Stimulated activated naive CD8-positive, alpha-beta T cell treated with anti-CD3 and anti-CD28 coated beads, Interleukin-15, amount 100 ng/mL, for 72 hours (primary cell): ENCODE measurements at regions not wholly inside any gene's neighbourhood (a gene's known extent, or its start where the extent isn't known, plus 50 kb on each side); places are given as distances from the start of the nearest gene placed in this dataset.

ENCODE experiments used
- ATAC-seq: fragments of 150-1000 bp; cut with Tn5 transposase; 2 replicates; pipeline ENCODE4 v1.10.0; 2021; ENCODE audit warnings: mild to moderate bottlenecking, moderate library complexity
- DNase-seq, 2 donors: peaks; one replicate each; pipeline ENCODE4 v3.0.0; 2021 to 2022
- H3K27ac Mint-ChIP-seq, 2 donors: one replicate each; pipeline ENCODE4 v1.8.0; 2022; ENCODE audit warnings: mild to moderate bottlenecking in 2 of 2, mixed read lengths in 2 of 2, moderate library complexity in 2 of 2
- H3K27me3 Mint-ChIP-seq: one replicate; pipeline ENCODE4 v1.8.0; 2022; ENCODE audit warnings: mixed read lengths
- H3K4me1 Mint-ChIP-seq: one replicate; pipeline ENCODE4 v1.8.0; 2022; ENCODE audit warnings: mild to moderate bottlenecking, mixed read lengths
- H3K4me3 Mint-ChIP-seq, 2 donors: one replicate each; pipeline ENCODE4 v1.8.0; 2022; ENCODE audit warnings: mild to moderate bottlenecking in 2 of 2, mixed read lengths in 2 of 2, moderate library complexity in 1 of 2
- H3K9me3 Mint-ChIP-seq, 2 donors: one replicate each; pipeline ENCODE4 v1.8.0; 2022; ENCODE audit warnings: mixed read lengths in 2 of 2

DNA sequence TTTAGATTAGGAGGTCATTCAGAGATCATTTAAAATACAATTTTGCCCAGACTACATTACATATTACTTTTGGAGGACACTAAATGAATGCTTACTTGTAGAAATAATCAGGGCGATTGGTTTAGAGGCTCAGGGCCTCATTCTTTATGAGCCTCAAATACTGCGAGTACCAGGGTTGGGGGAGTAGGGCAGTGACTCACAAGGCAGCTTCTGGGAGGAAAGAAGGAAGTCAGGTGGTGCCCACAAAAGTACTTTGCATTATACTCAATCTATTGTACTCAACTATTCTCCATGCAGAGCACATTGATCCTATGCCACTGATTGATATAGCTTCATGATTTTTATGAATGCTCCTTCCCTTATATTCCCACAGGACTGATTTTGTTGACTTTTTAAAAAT lies 166.9 kb downstream of the SOCS6 start:
- no peak for DNase-seq
- ATAC-seq, result no peak
- Mint-ChIP-seq H3K4me1 (no peaks in the 10 kb centered on the region), H3K9me3 (no peaks in the 10 kb centered on the region), H3K27ac (no peak overlapping the region), H3K4me3 (no peak overlapping the region), H3K27me3 (peaks cover 21% of the 10 kb centered on the region)

DNA sequence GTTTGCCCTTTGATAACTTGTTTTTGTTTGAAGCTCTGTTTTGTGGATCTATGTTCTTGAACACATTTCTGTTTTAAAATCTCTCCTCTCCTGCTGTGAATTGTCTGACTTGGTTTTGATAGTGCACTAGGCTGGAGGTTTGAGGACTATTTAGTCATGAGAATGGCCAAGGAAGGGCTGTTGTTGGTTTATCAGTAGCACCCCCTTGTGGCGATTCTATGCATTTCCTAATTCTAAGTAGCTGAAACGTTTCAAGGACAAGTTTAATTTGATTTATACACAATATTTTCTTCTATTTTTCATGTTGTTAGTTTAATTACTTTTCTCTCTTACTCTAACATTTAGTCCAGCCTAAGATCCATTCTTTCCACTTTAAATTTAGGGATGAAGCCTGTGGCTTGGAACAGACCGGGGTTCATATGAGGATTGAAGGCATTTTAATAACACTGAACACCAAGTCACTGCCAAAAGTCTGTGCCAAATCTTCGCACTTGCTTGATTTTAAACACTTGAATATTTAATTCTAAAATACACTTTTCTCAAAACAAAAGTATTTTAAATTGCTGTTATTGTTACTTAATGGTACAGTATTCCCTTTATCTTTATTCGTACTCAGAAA lies 166.0 kb downstream of the SOCS6 start:
- peak; percentile 49 for ATAC-seq
- peak; percentile 16 to 25 for DNase-seq
- Mint-ChIP-seq H3K4me3 (no peak overlapping the region), H3K27ac (no peak overlapping the region), H3K9me3 (no peaks in the 10 kb centered on the region), H3K4me1 (no peaks in the 10 kb centered on the region), H3K27me3 (peaks cover 21% of the 10 kb centered on the region)

DNA sequence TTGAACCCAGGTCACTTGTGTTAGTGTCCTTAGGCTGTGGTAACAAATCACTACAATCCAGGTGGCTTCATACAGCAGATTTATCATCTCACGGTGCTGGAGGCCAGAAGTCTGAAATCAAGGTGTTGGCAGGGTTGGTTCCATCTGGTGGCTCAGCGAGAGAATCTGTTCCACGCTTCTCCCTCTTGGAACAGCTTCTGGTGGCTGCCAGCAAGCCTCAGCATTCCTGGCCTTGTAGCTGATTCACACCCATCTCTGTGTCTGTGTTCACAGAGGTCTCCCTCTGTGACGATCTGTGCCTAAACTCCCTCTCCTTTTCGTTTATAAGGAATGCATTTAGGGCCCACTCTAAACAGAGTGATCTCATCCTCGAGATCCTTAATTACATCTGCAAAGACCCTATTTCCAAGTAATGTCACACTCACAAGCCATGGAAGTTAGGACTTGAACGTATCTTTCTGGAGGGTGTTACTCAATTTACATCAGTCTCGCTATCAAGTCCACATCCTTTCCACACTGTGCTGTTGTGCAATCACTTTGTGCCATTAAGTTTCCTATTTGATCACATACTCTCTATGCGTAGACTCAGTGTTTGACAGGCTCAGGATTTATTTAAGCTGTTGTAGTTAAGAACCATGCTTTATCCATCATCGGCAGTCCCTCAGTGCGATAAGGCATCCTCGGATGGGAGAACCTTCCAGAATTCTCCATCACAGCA lies 164.4 kb downstream of the SOCS6 start:
- no peaks in the 10 kb centered on the region for H3K9me3 Mint-ChIP-seq

DNA sequence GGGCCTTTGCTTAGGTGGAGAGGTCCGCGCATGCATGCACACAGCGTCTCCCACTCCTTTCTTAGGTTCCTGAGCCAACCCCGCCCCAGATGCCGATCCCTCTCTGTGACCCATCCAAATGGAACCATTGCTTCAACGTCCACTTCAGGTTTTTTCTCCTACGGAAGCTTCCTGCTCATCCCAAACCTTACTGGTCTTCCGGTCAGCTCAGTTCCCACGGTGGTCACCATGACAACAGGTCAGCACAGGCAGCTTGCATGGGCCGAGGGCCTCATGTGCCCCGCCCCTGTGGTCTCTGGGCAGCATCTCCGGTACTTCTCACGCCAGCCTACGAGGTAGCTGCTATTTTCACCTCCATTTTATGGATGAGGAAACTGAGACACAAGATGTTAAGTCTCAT lies 163.7 kb downstream of the SOCS6 start:
- Mint-ChIP-seq H3K9me3 (no peaks in the 10 kb centered on the region), H3K4me1 (no peaks in the 10 kb centered on the region), H3K27me3 (peaks cover 21% of the 10 kb centered on the region), H3K27ac (no peak overlapping the region), H3K4me3 (no peak overlapping the region)
- ATAC-seq (no peak), DNase-seq (no peak)

More for the DNA sequence above, 164.4 kb downstream of the SOCS6 start:
- H3K4me1 Mint-ChIP-seq, result no peaks in the 10 kb centered on the region
- H3K27me3 Mint-ChIP-seq, result peaks cover 21% of the 10 kb centered on the region
- H3K27ac Mint-ChIP-seq, result no peak overlapping the region
- ATAC-seq (no peak), DNase-seq (no peak)
- H3K4me3 Mint-ChIP-seq, result no peak overlapping the region

DNA sequence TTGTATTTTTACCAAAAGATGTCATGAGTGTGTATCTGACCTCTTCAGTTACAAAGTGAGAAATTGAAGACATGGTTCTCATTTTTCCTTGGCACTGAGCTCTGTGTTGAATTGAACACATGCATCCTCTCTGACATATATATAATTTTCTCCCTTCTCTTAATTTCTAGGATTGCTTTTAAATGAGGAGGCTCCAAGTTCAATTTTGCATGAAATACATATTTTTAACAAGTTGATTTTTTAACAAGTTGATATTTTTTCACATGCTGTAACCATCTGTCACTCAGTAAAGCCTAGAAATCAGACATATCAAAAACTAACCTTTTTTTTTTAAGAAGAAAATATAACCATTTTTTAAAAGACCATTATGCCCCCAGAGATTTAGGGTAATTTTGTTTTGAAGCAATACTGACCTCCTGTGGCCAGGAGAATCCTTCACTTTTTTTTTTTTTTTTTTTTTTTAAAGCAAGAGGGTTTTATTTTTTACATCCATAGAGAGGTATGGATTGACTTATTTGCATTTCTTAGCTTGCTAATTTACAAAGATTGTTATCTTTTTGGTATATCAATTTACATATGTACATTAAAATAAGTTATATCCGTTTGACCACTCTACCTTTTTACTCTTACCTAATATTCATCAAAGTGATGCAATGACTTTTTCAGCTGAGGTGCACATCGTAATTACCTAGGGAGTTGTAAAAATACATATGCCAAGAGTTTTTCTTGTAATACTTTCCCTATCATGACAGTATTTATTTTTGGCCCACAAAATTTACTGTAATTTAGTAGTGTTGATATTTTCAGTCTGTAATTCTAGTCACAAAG lies 161.8 kb downstream of the SOCS6 start:
- Mint-ChIP-seq H3K4me1 (no peaks in the 10 kb centered on the region), H3K9me3 (no peaks in the 10 kb centered on the region), H3K27ac (no peak overlapping the region), H3K4me3 (no peak overlapping the region), H3K27me3 (peaks cover 31% of the 10 kb centered on the region)
- ATAC-seq (no peak), DNase-seq (no peak)

DNA sequence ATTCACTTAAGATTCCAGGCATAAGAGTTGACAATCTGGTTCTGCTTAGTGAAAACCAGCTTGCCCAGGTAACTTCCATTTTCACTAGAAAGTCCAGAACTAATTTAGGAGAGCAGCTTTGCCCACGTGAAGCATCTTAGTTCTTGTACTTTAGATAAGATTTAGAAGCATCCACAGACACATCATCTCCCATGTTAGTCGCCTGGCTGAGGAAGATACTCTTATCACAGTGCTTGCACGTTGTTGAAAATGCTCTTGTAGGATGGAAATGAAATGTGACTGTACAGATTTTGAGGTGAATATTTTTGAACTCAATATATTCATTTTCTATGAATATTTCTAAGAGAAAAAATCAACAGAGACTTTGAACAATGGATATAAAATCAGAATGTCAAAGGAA lies 159.7 kb downstream of the SOCS6 start:
- H3K27ac Mint-ChIP-seq, result no peak overlapping the region

DNA sequence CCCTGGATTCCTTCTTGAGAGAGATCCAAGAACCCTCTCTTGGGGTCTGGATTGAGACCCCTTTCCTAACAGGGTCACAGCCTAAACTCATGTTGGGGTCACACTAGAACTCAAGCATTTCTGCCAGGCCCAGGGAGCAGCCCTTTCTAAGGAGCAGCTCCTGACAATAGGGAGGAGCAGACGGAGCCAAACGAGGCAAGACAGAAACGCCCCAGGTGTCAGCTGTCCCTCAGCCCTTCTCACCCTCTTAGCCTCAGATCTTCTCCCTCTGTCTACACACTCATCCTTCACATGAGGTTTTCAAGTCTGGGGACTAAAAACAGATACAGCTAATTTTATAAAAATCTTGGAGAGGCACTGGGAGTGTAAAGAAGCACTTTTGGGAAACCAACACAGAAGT lies 157.2 kb downstream of the SOCS6 start:
- ATAC-seq (no peak), DNase-seq (no peak)
- H3K27me3 Mint-ChIP-seq, result peaks cover 10% of the 10 kb centered on the region
- peaks cover 24 to 27% of the 10 kb centered on the region in 2 donors for H3K9me3 Mint-ChIP-seq
- H3K27ac Mint-ChIP-seq, result no peak overlapping the region
- no peak overlapping the region for H3K4me3 Mint-ChIP-seq
- no peaks in the 10 kb centered on the region for H3K4me1 Mint-ChIP-seq

More for the DNA sequence above, 159.7 kb downstream of the SOCS6 start:
- peaks cover 9% of the 10 kb centered on the region in 2 donors for H3K9me3 Mint-ChIP-seq
- peaks cover 31% of the 10 kb centered on the region for H3K27me3 Mint-ChIP-seq
- no peaks in the 10 kb centered on the region for H3K4me1 Mint-ChIP-seq
- no peak overlapping the region for H3K4me3 Mint-ChIP-seq
- ATAC-seq (no peak), DNase-seq (no peak)

DNA sequence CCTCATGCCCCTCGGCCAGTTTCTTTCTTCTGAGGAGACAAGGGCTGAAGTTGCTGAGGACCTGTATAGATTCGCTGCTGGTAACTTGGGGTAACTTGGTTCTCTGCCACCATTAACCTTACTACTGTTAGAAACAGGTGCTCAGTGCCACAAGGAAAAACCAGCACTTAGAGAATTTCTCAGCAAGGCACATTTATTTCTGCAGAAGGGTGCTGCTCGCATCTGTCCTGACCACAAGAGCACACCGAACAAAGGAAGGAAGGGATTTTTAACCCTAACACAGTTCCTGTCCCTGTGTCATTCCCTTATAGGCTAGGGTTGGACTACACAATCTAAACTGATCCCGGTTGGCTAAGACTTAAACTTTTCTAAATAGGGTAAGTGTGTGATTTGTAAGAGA lies 154.1 kb downstream of the SOCS6 start:
- peaks cover 26 to 30% of the 10 kb centered on the region in 2 donors for H3K9me3 Mint-ChIP-seq
- H3K4me1 Mint-ChIP-seq, result no peaks in the 10 kb centered on the region
- H3K27ac Mint-ChIP-seq, result no peak overlapping the region
- no peak overlapping the region for H3K4me3 Mint-ChIP-seq
- ATAC-seq, result no peak
- peaks cover 10% of the 10 kb centered on the region for H3K27me3 Mint-ChIP-seq
- no peak for DNase-seq

DNA sequence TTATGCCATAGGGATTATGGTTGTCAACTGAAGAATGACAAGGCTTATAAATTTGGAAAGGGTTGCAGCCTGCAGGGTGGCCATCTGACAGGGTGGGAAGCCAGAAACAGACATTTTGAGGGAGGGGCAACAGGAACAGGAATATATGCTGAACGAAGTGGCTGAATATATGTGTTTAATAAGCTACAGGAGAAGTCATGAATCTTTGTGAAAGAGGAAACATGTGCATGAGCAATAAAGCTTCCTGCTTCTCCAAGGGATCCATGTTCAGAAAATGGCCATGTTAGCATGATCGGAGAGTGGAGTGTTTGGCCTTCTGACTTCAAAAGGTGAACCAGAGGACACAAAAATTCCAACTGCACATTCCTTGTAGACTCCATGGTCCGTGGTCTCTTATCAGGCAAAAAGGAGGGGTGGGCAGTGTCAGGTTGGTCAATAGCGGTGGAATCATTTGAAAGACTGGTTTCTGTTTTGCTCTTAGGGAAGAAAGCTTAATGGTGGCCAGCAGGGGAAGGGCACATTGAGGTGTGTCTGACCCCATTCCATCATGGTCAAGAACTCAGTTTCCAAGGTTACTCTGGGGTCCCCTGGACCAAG lies 144.1 kb downstream of the SOCS6 start:
- no peaks in the 10 kb centered on the region for H3K9me3 Mint-ChIP-seq
- no peak for ATAC-seq

DNA sequence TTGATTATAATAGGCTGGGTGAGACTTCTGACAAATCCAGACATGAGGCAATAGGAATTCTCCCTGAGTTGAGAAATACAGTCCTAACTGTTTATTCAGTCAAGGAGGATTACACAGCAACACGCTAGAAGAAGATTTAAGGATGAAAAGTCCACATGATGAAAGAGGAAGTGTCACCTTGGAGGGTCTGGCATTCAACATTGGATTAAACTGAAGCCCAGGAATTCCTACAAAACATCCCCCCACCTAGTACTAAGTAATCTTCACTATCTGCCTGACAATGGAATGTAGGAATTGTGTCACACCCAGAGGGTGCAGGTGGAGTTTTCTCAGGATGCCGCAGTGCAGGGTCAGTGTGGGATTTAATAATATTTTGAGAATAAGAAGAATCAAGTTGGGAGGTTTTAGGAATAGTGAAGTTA lies 142.4 kb downstream of the SOCS6 start:
- H3K4me1 Mint-ChIP-seq, result no peaks in the 10 kb centered on the region

More for the DNA sequence above, 144.1 kb downstream of the SOCS6 start:
- DNase-seq, result no peak
- H3K4me3 Mint-ChIP-seq, result no peak overlapping the region
- no peak overlapping the region for H3K27ac Mint-ChIP-seq
- no peaks in the 10 kb centered on the region for H3K27me3 Mint-ChIP-seq
- no peaks in the 10 kb centered on the region for H3K4me1 Mint-ChIP-seq

DNA sequence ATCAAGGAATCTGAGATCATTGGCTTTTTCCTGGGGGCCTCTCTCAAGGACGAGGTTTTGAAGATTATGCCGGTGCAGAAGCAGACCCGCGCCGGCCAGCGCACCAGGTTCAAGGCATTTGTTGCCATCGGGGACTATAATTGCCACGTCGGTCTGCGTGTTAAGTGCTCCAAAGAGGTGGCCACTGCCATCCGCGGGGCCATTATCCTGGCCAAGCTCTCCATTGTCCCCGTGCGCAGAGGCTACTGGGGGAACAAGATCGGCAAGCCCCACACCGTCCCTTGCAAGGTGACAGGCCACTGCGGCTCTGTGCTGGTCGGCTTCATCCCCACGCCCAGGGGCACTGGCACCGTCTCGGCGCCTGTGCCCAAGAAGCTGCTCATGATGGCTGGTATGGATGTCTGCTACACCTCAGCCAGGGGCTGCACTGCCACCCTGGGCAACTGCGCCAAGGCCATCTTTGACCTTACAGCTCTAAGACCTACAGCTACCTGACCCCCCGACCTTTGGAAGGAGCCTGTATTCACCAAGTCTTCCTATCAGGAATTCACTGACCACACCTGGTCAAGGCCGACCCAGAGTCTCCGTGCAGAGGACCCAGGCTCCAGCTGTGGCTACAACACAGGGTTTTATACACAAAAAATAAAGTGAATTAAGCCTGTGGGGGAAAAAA lies 141.8 kb downstream of the SOCS6 start:
- H3K27ac Mint-ChIP-seq, result no peak overlapping the region
- H3K4me3 Mint-ChIP-seq, result no peak overlapping the region
- peaks cover 16% of the 10 kb centered on the region for H3K27me3 Mint-ChIP-seq
- no peaks in the 10 kb centered on the region for H3K9me3 Mint-ChIP-seq
- no peaks in the 10 kb centered on the region for H3K4me1 Mint-ChIP-seq
- DNase-seq (no peak), ATAC-seq (no peak)

More for the DNA sequence above, 142.4 kb downstream of the SOCS6 start:
- DNase-seq (no peak), ATAC-seq (no peak)
- H3K4me3 Mint-ChIP-seq, result no peak overlapping the region
- peak overlapping the region in 1 of 2 donors; percentile 85 for H3K27ac Mint-ChIP-seq
- no peaks in the 10 kb centered on the region for H3K9me3 Mint-ChIP-seq
- peaks cover 10% of the 10 kb centered on the region for H3K27me3 Mint-ChIP-seq

DNA sequence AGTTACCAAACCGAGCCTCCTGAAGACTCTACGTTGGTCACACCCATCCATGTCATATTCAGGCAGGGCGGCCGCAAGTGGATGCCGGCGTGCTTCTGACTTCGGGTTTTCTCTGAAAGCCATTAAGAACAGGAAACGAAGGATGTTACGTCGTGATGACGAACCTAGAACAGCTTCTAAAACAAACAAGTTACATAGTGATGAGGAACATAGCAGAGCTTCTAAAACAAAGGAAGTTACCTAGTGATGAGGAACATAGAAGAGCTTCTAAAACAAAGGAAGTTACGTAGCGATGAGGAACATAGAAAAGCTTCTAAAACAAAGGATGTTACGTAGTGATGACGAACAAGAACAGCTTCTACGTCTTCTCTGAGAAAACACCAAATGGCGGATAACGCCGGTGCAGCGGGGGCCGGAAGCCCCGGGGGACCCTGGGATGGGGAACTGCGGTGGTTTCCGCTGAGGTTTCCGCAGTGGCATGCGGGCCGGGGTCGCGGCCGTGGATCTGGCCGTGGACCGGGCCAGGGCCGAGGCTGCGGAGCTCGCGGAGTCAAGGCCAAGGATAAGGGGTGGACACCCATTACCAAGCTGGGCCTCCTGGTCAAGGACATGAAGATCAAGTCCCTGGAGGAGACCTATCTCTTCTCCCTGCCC lies 141.1 kb downstream of the SOCS6 start:
- DNase-seq (no peak), ATAC-seq (no peak)
- Mint-ChIP-seq H3K4me3 (no peak overlapping the region), H3K27me3 (peaks cover 17% of the 10 kb centered on the region), H3K27ac (no peak overlapping the region), H3K9me3 (no peaks in the 10 kb centered on the region), H3K4me1 (no peaks in the 10 kb centered on the region)

DNA sequence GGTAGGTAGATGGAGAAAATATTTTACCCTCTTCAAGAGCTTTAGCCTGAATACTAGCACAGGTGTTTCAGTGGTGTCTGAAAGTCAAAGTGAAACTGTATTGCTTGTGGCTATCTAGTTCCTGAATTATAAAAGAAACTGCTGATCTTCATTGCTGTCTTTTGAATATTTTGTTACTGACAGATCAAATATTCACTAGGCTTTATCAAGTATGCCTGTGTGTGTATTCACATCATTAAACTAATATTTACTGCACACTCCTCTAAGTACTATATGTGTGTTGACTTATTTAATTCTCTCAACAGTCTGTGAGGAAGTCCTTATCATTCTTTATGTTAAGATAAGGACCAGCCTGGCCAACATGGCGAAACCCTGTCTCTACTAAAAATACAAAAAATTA lies 139.6 kb downstream of the SOCS6 start:
- Mint-ChIP-seq H3K4me1 (no peaks in the 10 kb centered on the region), H3K9me3 (no peaks in the 10 kb centered on the region), H3K27ac (no peak overlapping the region), H3K4me3 (no peak overlapping the region), H3K27me3 (peaks cover 17% of the 10 kb centered on the region)
- no peak for DNase-seq
- ATAC-seq, result no peak

DNA sequence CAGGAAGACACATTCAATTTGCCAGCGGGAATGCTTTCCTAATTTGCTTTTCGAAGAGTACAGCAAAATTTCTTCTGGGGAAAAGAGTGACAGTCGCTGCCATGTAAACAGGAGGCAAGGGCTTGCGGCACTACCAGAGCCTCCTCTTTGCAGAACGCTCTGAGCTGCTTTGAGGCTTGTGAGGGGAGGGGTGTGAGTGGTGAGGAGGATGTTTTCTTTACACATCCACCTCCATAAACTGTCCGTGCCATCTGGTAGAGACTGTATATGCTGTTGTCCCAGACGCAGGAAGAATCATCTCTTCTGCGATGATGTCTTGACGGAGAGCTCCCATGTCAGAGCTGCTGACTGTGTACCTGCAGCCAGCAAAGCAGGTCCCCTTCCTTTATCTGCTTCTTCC lies 138.0 kb downstream of the SOCS6 start:
- no peak for ATAC-seq
- H3K9me3 Mint-ChIP-seq, result no peaks in the 10 kb centered on the region
- H3K4me3 Mint-ChIP-seq, result no peak overlapping the region
- no peak for DNase-seq
- no peaks in the 10 kb centered on the region for H3K4me1 Mint-ChIP-seq
- H3K27ac Mint-ChIP-seq, result no peak overlapping the region
- H3K27me3 Mint-ChIP-seq, result peaks cover 25% of the 10 kb centered on the region

DNA sequence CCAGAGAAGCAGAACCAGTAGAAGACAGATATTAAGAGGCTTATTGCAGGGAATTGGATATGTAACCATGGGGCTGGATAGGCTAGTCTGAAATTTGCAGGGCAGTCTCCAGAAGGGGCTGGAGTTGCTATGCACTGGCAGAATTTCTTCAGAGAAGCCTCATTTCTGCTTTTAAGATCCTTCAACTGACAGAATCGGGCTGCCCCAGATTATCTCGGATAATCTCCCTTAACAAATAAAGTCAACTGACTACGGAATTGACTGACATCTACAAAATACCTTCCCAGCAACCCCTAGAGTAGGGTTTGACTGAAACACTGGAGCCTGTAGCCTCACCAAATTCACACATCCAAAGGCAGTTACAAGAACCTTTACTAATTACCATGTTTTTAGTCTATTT lies 136.4 kb downstream of the SOCS6 start:
- Mint-ChIP-seq H3K4me1 (no peaks in the 10 kb centered on the region), H3K27ac (no peak overlapping the region), H3K9me3 (no peaks in the 10 kb centered on the region), H3K4me3 (no peak overlapping the region), H3K27me3 (peaks cover 33% of the 10 kb centered on the region)
- ATAC-seq (no peak), DNase-seq (no peak)
